HG03060 (cell line): ENCODE measurements at regions not wholly inside any gene's neighbourhood (a gene's known extent, or its start where the extent isn't known, plus 50 kb on each side); places are given as distances from the start of the nearest gene placed in this dataset.
"Not testable (repeated sequence)": the region's sequence is repeated elsewhere in the genome, so short reads cannot be mapped to it uniquely, and the experiment has no call there.

Source experiments
- ATAC-seq: cut with Tn5 transposase; IDR thresholded peaks from one replicate; pipeline ENCODE4 v1.9.1; 2021; ENCODE audit warnings: low read depth, moderate number of reproducible peaks; ENCODE audit not compliant: unreplicated experiment

DNA sequence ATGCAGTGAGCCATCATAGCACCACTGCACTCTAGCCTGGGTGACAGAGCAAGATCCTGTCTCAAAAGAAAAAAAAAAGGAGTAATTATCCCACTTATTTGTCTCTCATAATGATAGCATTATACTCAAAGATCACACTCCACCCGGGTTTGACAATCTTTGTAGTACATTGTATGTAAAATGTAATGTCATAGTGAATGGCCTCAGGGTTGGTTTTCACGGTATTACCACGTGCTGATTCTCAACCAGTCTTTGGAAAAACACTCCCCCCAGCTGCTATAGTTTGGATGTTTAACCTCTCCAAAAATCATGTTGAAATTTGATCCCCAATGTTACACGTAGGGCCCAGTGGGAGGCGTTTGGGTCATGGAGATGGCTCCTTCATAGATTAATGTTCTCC is 402.4 kb upstream of the GRAMD2B start:
- no peak for ATAC-seq

GRCh38 chr5:126023994-126024441 is 399.2 kb upstream of the GRAMD2B start:
- no peak for ATAC-seq

DNA sequence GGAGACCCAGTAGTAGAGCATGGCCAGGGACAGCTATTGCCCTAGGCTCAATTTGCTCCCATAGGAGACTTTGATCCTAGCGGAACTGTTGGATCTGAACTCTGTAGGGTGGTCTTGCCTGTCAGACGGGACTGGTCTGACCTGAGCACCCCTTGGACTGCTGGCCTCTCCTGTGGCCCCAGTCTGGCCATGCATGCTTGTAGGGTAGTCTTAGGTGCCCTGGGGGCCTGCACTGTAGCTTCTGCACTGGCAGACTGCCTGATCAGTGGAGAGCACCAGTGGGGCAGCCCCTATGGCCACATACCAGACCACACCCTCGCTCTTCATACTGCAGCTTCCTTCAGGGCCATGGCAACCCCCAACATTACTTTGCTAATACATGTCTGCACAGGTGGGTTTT is 396.1 kb upstream of the GRAMD2B start:
- ATAC-seq, result no peak

GRCh38 chr5:126027652-126028051 is 395.6 kb upstream of the GRAMD2B start:
- ATAC-seq, result no peak

- no peak for ATAC-seq
Measured at GRCh38 chr5:126028336-126028735, 394.9 kb upstream of the GRAMD2B start.

DNA sequence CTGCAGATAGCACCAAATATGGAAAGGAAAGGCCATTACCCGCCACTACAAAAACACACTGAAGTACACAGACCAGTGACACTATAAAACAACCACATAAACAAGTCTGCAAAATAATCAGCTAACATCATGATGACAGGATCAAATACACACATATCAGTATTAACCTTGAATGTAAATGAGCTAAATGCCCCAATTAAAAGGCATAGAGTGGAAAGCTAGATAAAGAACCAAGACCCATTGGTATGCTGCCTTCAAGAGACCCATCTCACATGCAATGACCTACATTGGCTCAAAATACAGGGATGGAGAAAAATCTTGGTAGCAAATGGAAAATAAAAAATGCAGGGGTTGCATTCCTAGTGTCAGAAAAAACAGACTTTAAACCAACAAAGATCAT is 393.9 kb upstream of the GRAMD2B start:
- not testable (repeated sequence) for ATAC-seq

DNA sequence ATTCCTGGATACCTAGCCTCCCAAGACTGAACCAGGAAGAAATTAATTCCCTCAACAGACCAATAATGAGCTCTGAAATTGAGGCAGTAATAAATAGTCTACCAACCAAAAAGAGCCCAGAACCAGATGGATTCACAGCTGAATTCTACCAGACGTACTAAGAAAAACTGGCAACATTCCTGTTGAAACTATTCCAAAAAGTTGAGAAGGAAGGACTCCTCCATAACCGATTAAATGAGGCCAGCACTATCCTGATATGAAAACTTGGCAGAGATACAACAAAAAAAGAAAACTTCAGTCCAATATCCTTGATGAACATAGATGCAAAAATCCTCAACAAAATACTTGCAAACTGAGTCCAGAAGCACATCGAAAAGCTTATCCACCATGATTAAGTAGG is 392.5 kb upstream of the GRAMD2B start:
- ATAC-seq, result no peak

GRCh38 chr5:126031989-126032716 is 391.1 kb upstream of the GRAMD2B start:
- no peak for ATAC-seq

- ATAC-seq, result no peak
Measured at GRCh38 chr5:126043688-126044087, 379.5 kb upstream of the GRAMD2B start.

DNA sequence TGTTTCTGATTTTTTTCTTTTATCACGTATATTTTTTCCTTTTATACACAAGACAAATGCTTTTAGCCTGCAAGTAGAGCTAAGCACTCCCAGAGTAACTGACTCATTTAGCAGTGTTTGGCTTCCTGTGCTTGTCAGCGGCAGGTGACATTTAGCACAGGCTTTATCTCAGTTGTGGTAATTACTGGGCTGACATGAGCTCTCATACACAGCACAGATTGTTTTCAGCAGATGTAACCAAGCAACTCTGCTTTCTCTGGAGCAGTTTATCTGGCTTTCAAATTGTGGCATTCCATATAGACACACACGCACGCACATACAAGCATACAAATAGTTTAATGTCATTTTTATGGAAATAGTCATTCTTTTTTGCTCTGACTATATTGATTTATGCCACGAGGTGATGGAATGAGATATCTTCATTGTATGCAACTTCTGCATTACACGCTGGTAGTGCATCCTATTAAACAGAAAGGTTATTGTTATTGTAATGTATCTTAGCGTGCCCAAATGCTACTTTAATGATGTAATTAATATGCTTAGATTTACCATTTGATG is 379.0 kb upstream of the GRAMD2B start:
- no peak for ATAC-seq

DNA sequence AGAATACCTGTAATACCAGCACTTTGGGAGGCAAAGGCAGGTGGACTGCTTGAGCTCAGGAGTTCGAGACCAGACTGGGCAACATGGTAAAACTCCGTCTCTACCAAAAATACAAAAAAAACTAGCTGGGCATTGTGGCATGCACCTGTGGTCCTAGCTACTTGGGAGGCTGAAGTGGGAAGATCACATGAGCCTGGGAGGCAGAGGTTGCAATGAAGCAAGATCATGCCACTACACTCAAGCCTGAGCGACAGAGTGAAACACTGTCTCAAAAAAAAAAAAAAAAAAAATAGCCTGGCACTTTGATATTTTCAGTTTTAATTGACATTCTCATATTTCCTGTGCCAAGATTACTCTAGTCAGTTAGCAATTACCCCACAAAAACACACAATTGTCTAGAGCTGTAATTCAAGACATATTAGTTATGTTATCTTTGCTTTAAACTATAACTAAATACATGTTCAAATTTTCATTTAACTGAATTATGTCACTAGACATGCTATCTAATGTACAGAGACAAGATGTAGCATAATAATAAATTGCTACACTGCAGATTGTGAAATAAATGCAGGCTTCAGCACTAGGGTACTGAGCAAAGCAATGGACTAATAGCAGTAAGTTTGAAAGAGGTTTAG is 378.2 kb upstream of the GRAMD2B start:
- no peak for ATAC-seq

DNA sequence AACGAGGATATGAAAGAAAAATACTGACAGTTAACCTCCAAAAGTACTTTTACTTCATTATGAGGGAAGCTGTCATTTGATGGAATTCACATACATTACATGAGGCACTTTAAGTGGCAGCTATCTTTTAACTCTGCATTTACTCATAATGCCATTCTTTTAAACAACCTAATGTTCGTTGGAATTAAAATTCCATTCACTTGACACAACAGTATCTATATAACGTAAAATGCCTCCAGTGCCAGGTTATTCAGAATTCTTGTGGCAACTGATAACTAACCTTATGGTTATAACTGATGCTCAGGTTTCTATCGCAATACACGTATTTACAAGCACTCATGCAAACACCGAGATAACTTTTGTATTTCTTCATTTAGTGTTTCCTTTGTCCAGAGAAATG is 376.9 kb upstream of the GRAMD2B start:
- ATAC-seq, result no peak

GRCh38 chr5:126046846-126047571 is 376.2 kb upstream of the GRAMD2B start:
- no peak for ATAC-seq

GRCh38 chr5:126052120-126052519 is 371.1 kb upstream of the GRAMD2B start:
- no peak for ATAC-seq

- no peak for ATAC-seq
Measured at GRCh38 chr5:126052791-126053190, 370.4 kb upstream of the GRAMD2B start.

- no peak for ATAC-seq
Measured at GRCh38 chr5:126053630-126054029, 369.6 kb upstream of the GRAMD2B start.

- no peak for ATAC-seq
Measured at GRCh38 chr5:126054577-126055347, 368.4 kb upstream of the GRAMD2B start.

- no peak for ATAC-seq
Measured at GRCh38 chr5:126055348-126055729, 367.9 kb upstream of the GRAMD2B start.

- ATAC-seq, result no peak
Measured at GRCh38 chr5:126056352-126056751, 366.9 kb upstream of the GRAMD2B start.

DNA sequence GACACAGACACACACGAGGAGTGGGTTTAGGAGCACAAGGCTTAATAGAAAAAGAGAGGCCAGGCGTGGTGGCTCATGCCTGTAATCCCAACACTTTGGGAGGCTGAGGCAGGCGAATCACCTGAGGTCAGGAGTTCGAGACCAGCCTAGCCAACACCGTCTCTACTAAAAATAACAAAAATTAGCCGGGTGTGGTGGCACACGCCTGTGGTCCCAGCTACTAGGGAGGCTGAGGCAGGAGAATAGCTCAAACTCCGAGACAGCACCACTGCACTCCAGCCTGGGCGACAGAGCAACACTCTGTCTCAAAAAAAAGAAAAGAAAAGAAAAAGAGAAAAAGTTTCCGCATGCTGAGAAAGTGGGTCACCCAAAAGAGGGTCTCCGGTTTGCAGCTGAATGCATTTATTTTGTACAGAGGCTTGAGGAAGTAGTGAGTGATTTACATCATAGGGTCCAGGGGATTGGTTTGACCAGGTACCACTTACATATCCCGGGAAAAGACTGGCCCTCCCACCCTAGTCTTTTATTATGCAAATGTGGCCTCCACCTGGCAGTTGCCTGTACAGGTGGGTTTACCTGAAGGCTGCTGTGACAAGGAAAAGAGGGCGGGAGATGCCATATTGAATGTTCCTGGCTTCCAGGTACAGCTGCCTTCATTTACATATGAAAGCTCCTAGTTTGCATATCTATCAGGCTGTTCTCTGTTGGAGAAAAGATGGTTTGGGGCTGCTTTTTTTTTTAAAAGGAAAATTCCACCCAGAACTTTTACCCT is 366.2 kb upstream of the GRAMD2B start:
- ATAC-seq, result no peak
